Glutamatergic neuron (in vitro differentiated cells): ENCODE measurements at regions not wholly inside any gene's neighbourhood (a gene's known extent, or its start where the extent isn't known, plus 50 kb on each side); places are given as distances from the start of the nearest gene placed in this dataset.

Experiments
- DNase-seq: peaks from one replicate; pipeline ENCODE4 v3.0.0; 2022
- H3K27ac Mint-ChIP-seq: one replicate; pipeline ENCODE4 v1.8.0; 2020; ENCODE audit warnings: mild to moderate bottlenecking, mixed read lengths, inconsistent platforms; ENCODE audit not compliant: unreplicated experiment
- H3K27me3 Mint-ChIP-seq: one replicate; pipeline ENCODE4 v1.8.0; 2020; ENCODE audit warnings: mild to moderate bottlenecking, moderate library complexity, mixed read lengths, inconsistent platforms; ENCODE audit not compliant: unreplicated experiment
- H3K36me3 Mint-ChIP-seq: one replicate; pipeline ENCODE4 v1.8.0; 2020; ENCODE audit warnings: mild to moderate bottlenecking, mixed read lengths, inconsistent platforms; ENCODE audit not compliant: unreplicated experiment
- H3K4me1 Mint-ChIP-seq: one replicate; pipeline ENCODE4 v1.8.0; 2020; ENCODE audit warnings: mild to moderate bottlenecking, low read depth, mixed read lengths, inconsistent platforms; ENCODE audit not compliant: unreplicated experiment
- H3K4me3 Mint-ChIP-seq: one replicate; pipeline ENCODE4 v1.8.0; 2020; ENCODE audit warnings: mild to moderate bottlenecking, mixed read lengths, inconsistent platforms; ENCODE audit not compliant: unreplicated experiment
- H3K9me3 Mint-ChIP-seq: one replicate; pipeline ENCODE4 v1.8.0; 2020; ENCODE audit warnings: mild to moderate bottlenecking, moderate library complexity, mixed read lengths, inconsistent platforms; ENCODE audit not compliant: unreplicated experiment
- TF ChIP-seq, protein P1 (sequence below): fragments of 200-600 bp; sonication (generic); IDR thresholded peaks from one replicate; pipeline ENCODE4 v1.5.0; 2021; ENCODE audit not compliant: partially characterized antibody, unreplicated experiment

- Mint-ChIP-seq H3K4me3 (no peak overlapping the region), H3K27ac (no peak overlapping the region), H3K4me1 (no peaks in the 10 kb centered on the region), H3K27me3 (no peaks in the 10 kb centered on the region), H3K9me3 (no peaks in the 10 kb centered on the region), H3K36me3 (no peaks in the 10 kb centered on the region)
- no peak for DNase-seq
- TF ChIP-seq, protein P1, sequence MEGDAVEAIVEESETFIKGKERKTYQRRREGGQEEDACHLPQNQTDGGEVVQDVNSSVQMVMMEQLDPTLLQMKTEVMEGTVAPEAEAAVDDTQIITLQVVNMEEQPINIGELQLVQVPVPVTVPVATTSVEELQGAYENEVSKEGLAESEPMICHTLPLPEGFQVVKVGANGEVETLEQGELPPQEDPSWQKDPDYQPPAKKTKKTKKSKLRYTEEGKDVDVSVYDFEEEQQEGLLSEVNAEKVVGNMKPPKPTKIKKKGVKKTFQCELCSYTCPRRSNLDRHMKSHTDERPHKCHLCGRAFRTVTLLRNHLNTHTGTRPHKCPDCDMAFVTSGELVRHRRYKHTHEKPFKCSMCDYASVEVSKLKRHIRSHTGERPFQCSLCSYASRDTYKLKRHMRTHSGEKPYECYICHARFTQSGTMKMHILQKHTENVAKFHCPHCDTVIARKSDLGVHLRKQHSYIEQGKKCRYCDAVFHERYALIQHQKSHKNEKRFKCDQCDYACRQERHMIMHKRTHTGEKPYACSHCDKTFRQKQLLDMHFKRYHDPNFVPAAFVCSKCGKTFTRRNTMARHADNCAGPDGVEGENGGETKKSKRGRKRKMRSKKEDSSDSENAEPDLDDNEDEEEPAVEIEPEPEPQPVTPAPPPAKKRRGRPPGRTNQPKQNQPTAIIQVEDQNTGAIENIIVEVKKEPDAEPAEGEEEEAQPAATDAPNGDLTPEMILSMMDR, result no peak
Observed at GRCh38 chr2:56784046-56784445, 600.3 kb downstream of the CCDC85A start.

- no peak for DNase-seq
- TF ChIP-seq, protein P1, result no peak
- H3K27me3 Mint-ChIP-seq, result no peaks in the 10 kb centered on the region
Observed at GRCh38 chr2:56801214-56801613, 617.4 kb downstream of the CCDC85A start.

GRCh38 chr2:56801770-56802169, 618.0 kb downstream of the CCDC85A start:
- TF ChIP-seq, protein P1, result no peak
- no peak overlapping the region for H3K4me3 Mint-ChIP-seq
- H3K27me3 Mint-ChIP-seq, result no peaks in the 10 kb centered on the region
- no peak overlapping the region for H3K27ac Mint-ChIP-seq
- no peaks in the 10 kb centered on the region for H3K36me3 Mint-ChIP-seq
- no peaks in the 10 kb centered on the region for H3K4me1 Mint-ChIP-seq
- no peaks in the 10 kb centered on the region for H3K9me3 Mint-ChIP-seq
- DNase-seq, result no peak

More at GRCh38 chr2:56801214-56801613, 617.4 kb downstream of the CCDC85A start:
- H3K27ac Mint-ChIP-seq, result no peak overlapping the region
- no peaks in the 10 kb centered on the region for H3K36me3 Mint-ChIP-seq
- H3K9me3 Mint-ChIP-seq, result no peaks in the 10 kb centered on the region
- H3K4me3 Mint-ChIP-seq, result no peak overlapping the region
- H3K4me1 Mint-ChIP-seq, result no peaks in the 10 kb centered on the region

- TF ChIP-seq, protein P1, result no peak
- H3K4me1 Mint-ChIP-seq, result no peaks in the 10 kb centered on the region
- H3K27me3 Mint-ChIP-seq, result no peaks in the 10 kb centered on the region
- no peak overlapping the region for H3K4me3 Mint-ChIP-seq
- H3K9me3 Mint-ChIP-seq, result no peaks in the 10 kb centered on the region
- no peak overlapping the region for H3K27ac Mint-ChIP-seq
- no peak for DNase-seq
- no peaks in the 10 kb centered on the region for H3K36me3 Mint-ChIP-seq
Observed at GRCh38 chr2:56803596-56803995, 619.8 kb downstream of the CCDC85A start.

DNA sequence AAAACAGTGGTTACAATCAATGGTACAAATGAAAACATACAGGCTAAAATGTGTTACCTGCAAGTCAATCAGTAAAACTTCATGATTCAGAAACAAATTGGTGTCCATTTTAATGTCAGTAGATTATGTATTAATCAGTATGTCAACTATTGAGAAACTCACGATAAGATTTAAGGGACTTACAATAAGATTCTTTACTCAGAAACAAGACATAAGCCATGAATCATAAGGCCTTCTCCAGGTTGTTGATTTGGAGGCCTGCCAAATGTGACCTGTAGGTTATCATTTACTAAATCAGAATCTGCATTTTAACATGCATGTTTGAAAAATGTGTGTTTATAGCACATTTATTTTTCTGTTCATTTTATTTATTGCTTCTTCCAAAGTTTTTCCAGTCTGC, 623.1 kb downstream of the CCDC85A start:
- no peaks in the 10 kb centered on the region for H3K27me3 Mint-ChIP-seq
- H3K9me3 Mint-ChIP-seq, result peaks cover 2% of the 10 kb centered on the region
- no peaks in the 10 kb centered on the region for H3K36me3 Mint-ChIP-seq
- H3K4me1 Mint-ChIP-seq, result no peaks in the 10 kb centered on the region
- TF ChIP-seq, protein P1, result no peak
- H3K27ac Mint-ChIP-seq, result no peak overlapping the region
- no peak for DNase-seq
- no peak overlapping the region for H3K4me3 Mint-ChIP-seq
